GM13977 (cell line): ENCODE measurements at regions not wholly inside any gene's neighbourhood (a gene's known extent, or its start where the extent isn't known, plus 50 kb on each side); places are given as distances from the start of the nearest gene placed in this dataset.

Experiments used
- DNase-seq: peaks from one replicate; pipeline ENCODE4 v3.0.0; 2012; ENCODE audit warnings: low spot score
- CTCF ChIP-seq: IDR thresholded peaks from 2 replicates; pipeline ENCODE4 v1.5.1; 2012; ENCODE audit warnings: mild to moderate bottlenecking, control low read depth; ENCODE audit not compliant: insufficient read depth; ENCODE audit errors: extremely low read depth, missing control alignments
- in situ Hi-C: fragments of 300-500 bp; cut with MboI; formaldehyde crosslinking; loops from one replicate; pipeline ENCODE4 v1.12.0; 2022; ENCODE audit warnings: low sequenced_read_pairs, low pct_unique_long_range_greater_than_20kb, mixed read lengths, inconsistent platforms; ENCODE audit not compliant: unreplicated experiment

- TF ChIP-seq CTCF = no peak
- no peak for DNase-seq
- in situ Hi-C loops = no loop called here
Measured at GRCh38 chr4:122326908-122327307, 51.9 kb upstream of the ADAD1 start.

GRCh38 chr4:122328893-122329292 lies 49.9 kb upstream of the ADAD1 start:
- in situ Hi-C loops = no loop called here
- DNase-seq = no peak
- no peak for TF ChIP-seq CTCF
